IMR-90 (cell line): ENCODE measurements at regions not wholly inside any gene's neighbourhood (a gene's known extent, or its start where the extent isn't known, plus 50 kb on each side); places are given as distances from the start of the nearest gene placed in this dataset.

Experiments
- ATAC-seq: fragments of 200-7000 bp; cut with Tn5 transposase; 2 replicates; pipeline ENCODE4 v1.9.1; 2020; ENCODE audit warnings: low read depth, mild to moderate bottlenecking, moderate library complexity
- BruUV-seq: library from RNA; stranded (reverse); fragments of 400-500 nt; replicated peaks from 2 replicates; lab custom pipeline; 2021; lab: Mats Ljungman, UMichigan
- CTCF ChIA-PET: fragments of 300-600 bp; formaldehyde crosslinking; extraction: SDS; loops from one replicate; lab custom pipeline; 2021; ENCODE audit warnings: antibody characterized with exemption; lab: Yijun Ruan, JAX
- POLR2A ChIA-PET: fragments of 300-600 bp; sonication (Branson Sonifier 250); formaldehyde crosslinking; loops from one replicate; lab custom pipeline; 2022; ENCODE audit warnings: antibody characterized with exemption; ENCODE audit not compliant: unreplicated experiment; lab: Charles Lee
- DNase-seq: peaks from one replicate; pipeline ENCODE4 v3.0.0; 2013
- H2AFZ ChIP-seq: replicated peaks from 2 replicates; pipeline ENCODE3; 2013; ENCODE audit warnings: low read length, mild to moderate bottlenecking; ENCODE audit not compliant: poor library complexity
- H2AK5ac ChIP-seq: 2 replicates; pipeline ENCODE4 v1.6.1; 2013; ENCODE audit warnings: low read depth, low read length, inconsistent platforms
- H2AK9ac ChIP-seq: replicated peaks from 2 replicates; pipeline ENCODE3; 2013; ENCODE audit warnings: mild to moderate bottlenecking, low read depth, low read length, moderate library complexity; ENCODE audit not compliant: poor library complexity
- H2BK120ac ChIP-seq: 2 replicates; pipeline ENCODE4 v1.6.1; 2013; ENCODE audit warnings: low read depth, low read length, inconsistent platforms
- H2BK15ac ChIP-seq: 3 replicates; pipeline ENCODE4 v1.6.1; 2013; ENCODE audit warnings: low read depth, low read length, inconsistent platforms
- H2BK20ac ChIP-seq: 2 replicates; pipeline ENCODE4 v1.6.1; 2013; ENCODE audit warnings: low read depth, mild to moderate bottlenecking, inconsistent platforms, low read length, moderate library complexity
- H2BK5ac ChIP-seq: 2 replicates; pipeline ENCODE4 v1.6.1; 2013; ENCODE audit warnings: mild to moderate bottlenecking, low read depth, low read length, inconsistent platforms; ENCODE audit not compliant: poor library complexity, severe bottlenecking
- H3K14ac ChIP-seq: replicated peaks from 2 replicates; pipeline ENCODE4 v1.6.1; 2013; ENCODE audit warnings: low read depth, low read length, inconsistent platforms
- H3K18ac ChIP-seq: 2 replicates; pipeline ENCODE4 v1.6.1; 2013; ENCODE audit warnings: low read depth, low read length, control low read depth
- H3K23ac ChIP-seq: 2 replicates; pipeline ENCODE4 v1.6.1; 2013; ENCODE audit warnings: low read depth, low read length, inconsistent platforms
- H3K27ac ChIP-seq: 2 replicates; pipeline ENCODE4 v1.5.1; 2013; ENCODE audit warnings: mild to moderate bottlenecking, control low read depth, low read length; ENCODE audit not compliant: insufficient read depth
- H3K27me3 ChIP-seq: 2 replicates; pipeline ENCODE4 v1.6.1; 2013; ENCODE audit warnings: low read length; ENCODE audit not compliant: control insufficient read depth, insufficient read depth
- H3K36me3 ChIP-seq: 2 replicates; pipeline ENCODE4 v1.6.1; 2013; ENCODE audit warnings: low read length, mixed read lengths; ENCODE audit not compliant: control insufficient read depth, insufficient read depth
- H3K4ac ChIP-seq: 2 replicates; pipeline ENCODE4 v1.6.1; 2013; ENCODE audit warnings: low read depth, low read length, inconsistent platforms
- H3K4me1 ChIP-seq: 2 replicates; pipeline ENCODE4 v1.6.1; 2013; ENCODE audit warnings: low read length, mixed read lengths; ENCODE audit not compliant: control insufficient read depth, insufficient read depth
- H3K4me2 ChIP-seq: 2 replicates; pipeline ENCODE4 v1.6.1; 2013; ENCODE audit warnings: low read depth, mild to moderate bottlenecking, control low read depth, low read length, moderate library complexity
- H3K4me3 ChIP-seq: 2 replicates; pipeline ENCODE4 v1.5.1; 2013; ENCODE audit warnings: low read depth, mild to moderate bottlenecking, control low read depth, low read length, moderate library complexity; ENCODE audit not compliant: insufficient read depth
- H3K56ac ChIP-seq: 2 replicates; pipeline ENCODE4 v1.6.1; 2013; ENCODE audit warnings: low read length, inconsistent platforms; ENCODE audit not compliant: insufficient read depth; ENCODE audit errors: extremely low read depth
- H3K79me1 ChIP-seq, 2 experiments: 2 replicates each; pipeline ENCODE4 v1.6.1; 2013; ENCODE audit warnings: low read length in 2 of 2, inconsistent platforms in 1 of 2, low read depth in 1 of 2
- H3K9ac ChIP-seq: 2 replicates; pipeline ENCODE4 v1.6.1; 2013; ENCODE audit warnings: low read depth, low read length, control low read depth
- H3K9me1 ChIP-seq: 2 replicates; pipeline ENCODE4 v1.6.1; 2013; ENCODE audit warnings: low read length, inconsistent platforms; ENCODE audit not compliant: insufficient read depth
- H3K9me3 ChIP-seq: 2 replicates; pipeline ENCODE4 v1.6.1; 2013; ENCODE audit warnings: low read length; ENCODE audit not compliant: control insufficient read depth, insufficient read depth
- H4K20me1 ChIP-seq: 2 replicates; pipeline ENCODE4 v1.6.1; 2013; ENCODE audit warnings: low read length, inconsistent platforms; ENCODE audit not compliant: insufficient read depth
- H4K5ac ChIP-seq: 2 replicates; pipeline ENCODE4 v1.6.1; 2013; ENCODE audit warnings: mild to moderate bottlenecking, low read depth, low read length, control low read depth
- H4K8ac ChIP-seq, 2 experiments: 2 replicates each; pipeline ENCODE4 v1.6.1; 2013; ENCODE audit warnings: low read depth in 2 of 2, low read length in 2 of 2, control low read depth in 1 of 2, inconsistent platforms in 1 of 2
- H4K91ac ChIP-seq: 2 replicates; pipeline ENCODE4 v1.6.1; 2013; ENCODE audit warnings: low read depth, low read length, inconsistent platforms; ENCODE audit not compliant: insufficient read depth
- BHLHE40 ChIP-seq: fragments of 150-350 bp; IDR thresholded peaks from 2 replicates; pipeline ENCODE4 v1.6.1; 2016; ENCODE audit warnings: mild to moderate bottlenecking, low read depth, low read length
- MAFK ChIP-seq: IDR thresholded peaks from 2 replicates; pipeline ENCODE4 v1.6.1; 2012; ENCODE audit warnings: low read depth, low read length, improper control_type of control experiment
- NFE2L2 ChIP-seq: fragments of 150-350 bp; IDR thresholded peaks from 2 replicates; pipeline ENCODE4 v1.6.1; 2016; ENCODE audit warnings: low read depth, mild to moderate bottlenecking, low read length
- POLR2A ChIP-seq: IDR thresholded peaks from 2 replicates; pipeline ENCODE4 v1.6.1; 2012; ENCODE audit warnings: mild to moderate bottlenecking, low read depth, low read length
- RCOR1 ChIP-seq: IDR thresholded peaks from 2 replicates; pipeline ENCODE4 v1.6.1; 2012; ENCODE audit warnings: mild to moderate bottlenecking, low read length, improper control_type of control experiment; ENCODE audit not compliant: insufficient replicate concordance
- RFX5 ChIP-seq: IDR thresholded peaks from 2 replicates; pipeline ENCODE4 v1.8.0; 2012; ENCODE audit warnings: low read depth, mild to moderate bottlenecking, low read length, moderate library complexity
- WGBS, 2 experiments: methylation state at CpG; one replicate each; pipeline versions ENCODE4 v1.1.5 to v1.1.7; 2013; ENCODE audit warnings: missing lambda C conversion rate in 2 of 2; ENCODE audit not compliant: insufficient read length in 1 of 2; ENCODE audit errors: extremely low coverage in 2 of 2; 5-methylcytosine and 5-hydroxymethylcytosine counted together
- dilution Hi-C: fragments of 300-500 bp; cut with HindIII; formaldehyde crosslinking; loops from one replicate; pipeline ENCODE4 v1.14.3; 2018; ENCODE audit warnings: low sequenced_read_pairs; ENCODE audit not compliant: unreplicated experiment
- in situ Hi-C: fragments of 300-500 bp; cut with MboI; formaldehyde crosslinking; loops from 3 replicates; pipeline ENCODE4 v1.14.3; 2019; ENCODE audit warnings: low sequenced_read_pairs, inconsistent platforms, mixed read lengths
- intact Hi-C: fragments of 100-400 bp; cut with micrococcal nuclease; formaldehyde crosslinking; loops from 2 replicates; pipeline ENCODE4 v1.10.0; 2022
- TF ChIP-seq, protein P1 (sequence below): conservative IDR thresholded peaks from 2 replicates; pipeline ENCODE4 v1.5.1; 2012; ENCODE audit warnings: mild to moderate bottlenecking, low read depth, low read length, improper control_type of control experiment
- TF ChIP-seq, protein P2 (sequence below): fragments of 150-350 bp; IDR thresholded peaks from 2 replicates; pipeline ENCODE4 v1.6.1; 2016; ENCODE audit warnings: low read depth, mild to moderate bottlenecking, low read length, moderate library complexity, borderline replicate concordance
- TF ChIP-seq, protein P3 (sequence below): fragments of 150-350 bp; IDR thresholded peaks from 2 replicates; pipeline ENCODE4 v1.6.1; 2017; ENCODE audit warnings: mild to moderate bottlenecking, antibody characterized with exemption, low read length, low read depth

DNA sequence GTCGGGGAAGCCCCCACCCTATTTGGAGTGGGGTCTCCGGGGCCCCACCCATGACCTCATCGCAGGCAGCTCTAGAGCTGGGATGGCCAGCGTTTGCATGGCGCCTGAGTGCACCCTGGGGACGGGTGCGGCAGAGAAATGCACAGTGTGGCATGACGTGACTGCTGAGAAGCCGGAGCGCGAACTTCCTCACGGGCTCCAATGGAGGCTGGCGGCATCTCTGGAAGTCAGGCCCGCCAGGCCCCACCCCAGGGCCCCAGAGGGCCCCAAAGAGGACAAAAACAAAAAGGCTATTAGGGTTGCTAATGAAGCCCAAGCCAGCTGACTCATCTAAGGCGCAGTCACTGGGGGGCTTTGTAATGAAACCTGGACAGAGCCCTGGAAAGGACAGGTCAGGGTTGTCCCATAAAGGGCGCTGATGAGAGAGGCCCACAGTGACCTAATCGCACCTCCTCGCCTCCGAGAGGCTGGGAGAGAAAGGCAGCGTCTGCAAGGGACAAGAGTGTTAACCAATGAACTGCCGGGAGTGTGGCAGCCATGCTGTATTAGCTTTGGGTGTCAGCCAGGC, 86.0 kb upstream of the C1QTNF7 start:
- Histone ChIP-seq H3K4me2 (no peak overlapping the region), H3K9me3 (no peaks in the 10 kb centered on the region), H2BK120ac (no peak overlapping the region), H3K27ac (no peak overlapping the region), H3K36me3 (no peaks in the 10 kb centered on the region), H3K18ac (peak overlapping the region; percentile 50; the same call in 1 of the 2 replicates), H4K20me1 (no peaks in the 10 kb centered on the region), H2BK5ac (no peak overlapping the region), H2AK9ac (no peak overlapping the region), H3K23ac (no peak overlapping the region), H3K9me1 (peaks cover 6% of the 10 kb centered on the region), H2BK20ac (peak overlapping the region; percentile 3; the same call in 1 of the 2 replicates), H3K9ac (no peak overlapping the region), H3K4me1 (peaks cover 14% of the 10 kb centered on the region), H2AFZ (no peak overlapping the region), H4K91ac (no peak overlapping the region), H3K56ac (no peak overlapping the region), H3K4me3 (no peak overlapping the region), H3K27me3 (peaks cover 7% of the 10 kb centered on the region), H4K8ac (no peak overlapping the region), H3K79me1 (no peaks in the 10 kb centered on the region), H4K5ac (no peak overlapping the region; the same call in 1 of the 2 replicates), H3K4ac (no peak overlapping the region; the same call in 1 of the 2 replicates), H2BK15ac (no peak overlapping the region), H2AK5ac (peak overlapping the region; percentile 24; the same call in 1 of the 2 replicates), H3K14ac (no peak overlapping the region)
- WGBS, 2 experiments = 94% methylated on average over 19 of the region's 21 CpGs; no CpG with 5 or more reads in 1 of the 2 experiments
- no TSS peak for BruUV-seq
- TF ChIP-seq RFX5 (no peak), NFE2L2 (no peak), POLR2A (no peak), RCOR1 (no peak), MAFK (no peak), BHLHE40 (no peak)
- TF ChIP-seq, protein P1, sequence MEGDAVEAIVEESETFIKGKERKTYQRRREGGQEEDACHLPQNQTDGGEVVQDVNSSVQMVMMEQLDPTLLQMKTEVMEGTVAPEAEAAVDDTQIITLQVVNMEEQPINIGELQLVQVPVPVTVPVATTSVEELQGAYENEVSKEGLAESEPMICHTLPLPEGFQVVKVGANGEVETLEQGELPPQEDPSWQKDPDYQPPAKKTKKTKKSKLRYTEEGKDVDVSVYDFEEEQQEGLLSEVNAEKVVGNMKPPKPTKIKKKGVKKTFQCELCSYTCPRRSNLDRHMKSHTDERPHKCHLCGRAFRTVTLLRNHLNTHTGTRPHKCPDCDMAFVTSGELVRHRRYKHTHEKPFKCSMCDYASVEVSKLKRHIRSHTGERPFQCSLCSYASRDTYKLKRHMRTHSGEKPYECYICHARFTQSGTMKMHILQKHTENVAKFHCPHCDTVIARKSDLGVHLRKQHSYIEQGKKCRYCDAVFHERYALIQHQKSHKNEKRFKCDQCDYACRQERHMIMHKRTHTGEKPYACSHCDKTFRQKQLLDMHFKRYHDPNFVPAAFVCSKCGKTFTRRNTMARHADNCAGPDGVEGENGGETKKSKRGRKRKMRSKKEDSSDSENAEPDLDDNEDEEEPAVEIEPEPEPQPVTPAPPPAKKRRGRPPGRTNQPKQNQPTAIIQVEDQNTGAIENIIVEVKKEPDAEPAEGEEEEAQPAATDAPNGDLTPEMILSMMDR = no peak
- TF ChIP-seq, protein P2, sequence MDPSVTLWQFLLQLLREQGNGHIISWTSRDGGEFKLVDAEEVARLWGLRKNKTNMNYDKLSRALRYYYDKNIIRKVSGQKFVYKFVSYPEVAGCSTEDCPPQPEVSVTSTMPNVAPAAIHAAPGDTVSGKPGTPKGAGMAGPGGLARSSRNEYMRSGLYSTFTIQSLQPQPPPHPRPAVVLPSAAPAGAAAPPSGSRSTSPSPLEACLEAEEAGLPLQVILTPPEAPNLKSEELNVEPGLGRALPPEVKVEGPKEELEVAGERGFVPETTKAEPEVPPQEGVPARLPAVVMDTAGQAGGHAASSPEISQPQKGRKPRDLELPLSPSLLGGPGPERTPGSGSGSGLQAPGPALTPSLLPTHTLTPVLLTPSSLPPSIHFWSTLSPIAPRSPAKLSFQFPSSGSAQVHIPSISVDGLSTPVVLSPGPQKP = no peak
- TF ChIP-seq, protein P3, sequence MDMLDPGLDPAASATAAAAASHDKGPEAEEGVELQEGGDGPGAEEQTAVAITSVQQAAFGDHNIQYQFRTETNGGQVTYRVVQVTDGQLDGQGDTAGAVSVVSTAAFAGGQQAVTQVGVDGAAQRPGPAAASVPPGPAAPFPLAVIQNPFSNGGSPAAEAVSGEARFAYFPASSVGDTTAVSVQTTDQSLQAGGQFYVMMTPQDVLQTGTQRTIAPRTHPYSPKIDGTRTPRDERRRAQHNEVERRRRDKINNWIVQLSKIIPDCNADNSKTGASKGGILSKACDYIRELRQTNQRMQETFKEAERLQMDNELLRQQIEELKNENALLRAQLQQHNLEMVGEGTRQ = no peak
- dilution Hi-C loops = no loop called here
- ChIA-PET CTCF (no interaction called here), POLR2A (no interaction called here)
- intact Hi-C loops = loop anchor here (5.0 kb wide), 2 partner anchors 60 to 105 kb away; no protein-coding TSS in a partner anchor
- DNase-seq = no peak
- in situ Hi-C loops = loop anchor here (25.0 kb wide), 1 partner anchor 1430 kb away; no protein-coding TSS in a partner anchor
- ATAC-seq = no peak
